ENCODE measurements at regions not wholly inside any gene's neighbourhood (a gene's known extent, or its start where the extent isn't known, plus 50 kb on each side); places are given as distances from the start of the nearest gene placed in this dataset.
"Not testable (repeated sequence)": the region's sequence is repeated elsewhere in the genome, so short reads cannot be mapped to it uniquely, and the experiment has no call there.

DNA sequence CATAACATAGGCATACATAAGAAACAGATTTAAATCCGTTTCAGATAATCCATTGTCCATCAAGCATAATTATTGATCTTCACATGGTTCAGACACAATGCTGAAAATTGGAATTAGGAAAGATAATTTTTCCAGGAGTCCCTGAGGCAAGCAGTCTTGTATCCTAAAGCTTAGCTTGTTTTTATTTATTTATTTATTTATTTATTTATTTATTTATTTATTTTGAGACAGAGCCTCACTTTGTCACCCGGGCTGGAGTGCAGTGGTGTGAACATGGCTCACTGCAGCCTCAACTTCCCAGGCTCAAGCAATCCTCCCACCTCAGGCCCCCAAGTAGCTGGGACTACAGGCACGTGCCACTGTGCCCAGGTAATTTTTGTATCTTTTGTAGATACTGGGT lies 89.7 kb upstream of the USP25 start:
- TF ChIP-seq, protein P1, sequence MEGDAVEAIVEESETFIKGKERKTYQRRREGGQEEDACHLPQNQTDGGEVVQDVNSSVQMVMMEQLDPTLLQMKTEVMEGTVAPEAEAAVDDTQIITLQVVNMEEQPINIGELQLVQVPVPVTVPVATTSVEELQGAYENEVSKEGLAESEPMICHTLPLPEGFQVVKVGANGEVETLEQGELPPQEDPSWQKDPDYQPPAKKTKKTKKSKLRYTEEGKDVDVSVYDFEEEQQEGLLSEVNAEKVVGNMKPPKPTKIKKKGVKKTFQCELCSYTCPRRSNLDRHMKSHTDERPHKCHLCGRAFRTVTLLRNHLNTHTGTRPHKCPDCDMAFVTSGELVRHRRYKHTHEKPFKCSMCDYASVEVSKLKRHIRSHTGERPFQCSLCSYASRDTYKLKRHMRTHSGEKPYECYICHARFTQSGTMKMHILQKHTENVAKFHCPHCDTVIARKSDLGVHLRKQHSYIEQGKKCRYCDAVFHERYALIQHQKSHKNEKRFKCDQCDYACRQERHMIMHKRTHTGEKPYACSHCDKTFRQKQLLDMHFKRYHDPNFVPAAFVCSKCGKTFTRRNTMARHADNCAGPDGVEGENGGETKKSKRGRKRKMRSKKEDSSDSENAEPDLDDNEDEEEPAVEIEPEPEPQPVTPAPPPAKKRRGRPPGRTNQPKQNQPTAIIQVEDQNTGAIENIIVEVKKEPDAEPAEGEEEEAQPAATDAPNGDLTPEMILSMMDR (conservative IDR thresholded peaks at IDR 0.05; ENCODE audit: low read depth, low read length), result not testable (repeated sequence)
- TF ChIP-seq EZH2 (IDR thresholded peaks at IDR 0.05; ENCODE audit: low read length, unreplicated experiment); EZH2phosphoT487 (IDR thresholded peaks at IDR 0.05; ENCODE audit: borderline replicate concordance, low read length): not testable (repeated sequence)

All from PC-3 (cell line).